ENCODE measurements at regions not wholly inside any gene's neighbourhood (a gene's known extent, or its start where the extent isn't known, plus 50 kb on each side); places are given as distances from the start of the nearest gene placed in this dataset.
"Not testable (repeated sequence)": the region's sequence is repeated elsewhere in the genome, so short reads cannot be mapped to it uniquely, and the experiment has no call there.

DNA sequence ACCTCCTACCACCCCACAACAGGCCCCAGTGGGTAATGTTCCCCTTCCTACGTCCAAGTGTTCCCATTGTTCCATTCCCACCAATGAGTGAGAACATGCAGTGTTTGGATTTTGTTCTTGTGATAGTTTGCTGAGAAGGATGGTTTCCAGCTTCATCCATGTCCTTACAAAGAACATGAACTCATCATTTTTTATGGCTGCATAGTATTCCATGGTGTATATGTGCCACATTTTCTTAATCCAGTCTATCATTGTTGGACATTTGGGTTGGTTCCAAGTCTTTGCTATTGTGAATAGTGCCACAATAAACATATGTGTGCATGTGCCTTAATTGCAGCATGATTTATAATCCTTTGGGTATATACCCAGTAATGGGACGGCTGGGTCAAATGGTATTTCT lies 81.6 kb downstream of the P2RY10 start:
- POLR2A ChIA-PET; H3K27ac Mint-ChIP-seq; ATAC-seq (ENCODE audit: low read depth); H3K36me3 Mint-ChIP-seq; H3K4me1 Mint-ChIP-seq; H3K27me3 Mint-ChIP-seq; DNase-seq; H3K9me3 Mint-ChIP-seq; H3K4me3 Mint-ChIP-seq: not testable (repeated sequence)

DNA sequence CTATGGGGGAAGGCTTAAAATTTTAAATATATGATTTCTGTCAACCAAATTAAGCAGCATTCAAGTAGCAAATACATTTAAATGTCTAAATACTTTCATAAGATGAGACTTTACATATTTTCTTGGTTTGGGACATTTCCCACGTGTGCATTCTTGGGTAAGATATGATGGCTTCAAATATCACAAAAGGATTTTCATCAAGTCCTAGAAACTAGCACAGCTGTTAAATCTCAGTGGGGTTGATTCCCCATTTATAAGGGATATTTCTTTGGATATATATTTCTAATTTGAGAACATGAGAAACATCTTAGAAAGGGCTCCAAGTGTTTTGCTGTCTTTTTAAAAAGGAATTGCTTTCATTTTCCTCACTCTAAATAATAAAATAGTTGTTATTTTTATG lies 90.2 kb downstream of the P2RY10 start:
- Mint-ChIP-seq H3K36me3 (peaks cover 6% of the 10 kb centered on the region), H3K4me3 (no peak overlapping the region), H3K27me3 (no peaks in the 10 kb centered on the region), H3K27ac (no peak overlapping the region), H3K9me3 (peaks cover 4% of the 10 kb centered on the region), H3K4me1 (peaks cover 11% of the 10 kb centered on the region)
- POLR2A ChIA-PET = no interaction called here
- no peak for DNase-seq
- no peak for ATAC-seq (ENCODE audit: low read depth)

DNA sequence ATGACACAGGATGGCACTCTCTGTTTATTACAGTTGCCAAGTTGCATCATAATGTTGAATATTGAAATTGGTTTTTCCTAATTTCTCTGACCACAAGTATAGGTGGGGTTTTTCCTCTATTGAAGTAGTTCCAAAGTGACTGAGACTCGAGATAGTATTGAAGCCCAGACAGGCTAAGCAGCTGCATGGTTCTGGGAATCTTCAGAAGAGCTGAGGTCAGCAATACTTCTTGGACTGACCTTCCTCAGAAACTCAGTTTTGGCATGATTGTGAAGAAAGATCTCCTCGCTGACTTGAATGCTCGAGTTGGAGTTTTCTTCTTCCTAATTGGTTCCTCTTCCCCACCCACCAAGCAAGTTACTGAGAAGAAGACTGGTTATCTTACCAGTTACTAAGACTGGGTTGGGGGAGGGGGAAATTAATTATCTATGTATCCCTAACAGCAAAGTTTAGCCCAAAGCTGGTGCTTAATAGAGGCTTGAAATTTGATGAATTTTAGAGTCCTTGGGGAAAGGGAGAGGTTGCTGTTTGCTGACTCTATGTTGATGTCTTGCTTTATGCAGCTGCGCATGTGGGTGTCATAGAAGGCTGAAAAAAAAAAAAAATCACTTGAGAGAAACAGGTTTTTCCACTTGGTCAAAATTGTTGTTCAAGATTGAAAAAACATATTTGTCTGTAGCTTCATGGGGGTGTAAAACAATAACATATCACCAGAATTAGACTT lies 91.1 kb downstream of the P2RY10 start:
- Mint-ChIP-seq H3K9me3 (peaks cover 5% of the 10 kb centered on the region), H3K4me1 (peaks cover 11% of the 10 kb centered on the region), H3K36me3 (peaks cover 7% of the 10 kb centered on the region), H3K27ac (no peak overlapping the region), H3K4me3 (no peak overlapping the region), H3K27me3 (no peaks in the 10 kb centered on the region)
- DNase-seq (no peak), ATAC-seq (ENCODE audit: low read depth) (no peak)
- POLR2A ChIA-PET = no interaction called here

DNA sequence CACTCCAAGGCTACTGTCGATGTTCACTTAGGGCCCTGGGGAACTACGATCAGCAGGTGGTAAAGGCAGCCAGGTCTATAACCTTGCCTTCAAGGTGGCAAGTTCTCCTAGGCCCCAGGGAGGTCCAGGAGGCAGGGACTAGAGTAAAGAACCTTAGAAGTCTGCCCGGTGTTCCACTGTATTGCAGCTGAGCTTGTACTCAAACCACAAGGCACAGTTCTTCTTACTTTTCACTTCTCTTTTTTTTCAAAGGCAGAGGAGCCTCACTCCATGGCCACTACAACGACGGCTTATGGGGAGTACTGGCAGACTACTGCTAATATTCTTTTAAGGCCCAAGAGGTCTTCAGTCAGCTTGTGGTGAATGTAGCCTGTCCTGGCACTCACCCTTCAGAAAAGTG lies 78.8 kb upstream of the GPR174 start:
- POLR2A ChIA-PET = no interaction called here
- Mint-ChIP-seq H3K36me3 (peaks cover 11% of the 10 kb centered on the region), H3K9me3 (peaks cover 10% of the 10 kb centered on the region), H3K27me3 (no peaks in the 10 kb centered on the region), H3K4me1 (peaks cover 1% of the 10 kb centered on the region), H3K4me3 (no peak overlapping the region), H3K27ac (no peak overlapping the region)
- no peak for DNase-seq
- ATAC-seq (ENCODE audit: low read depth) = no peak

DNA sequence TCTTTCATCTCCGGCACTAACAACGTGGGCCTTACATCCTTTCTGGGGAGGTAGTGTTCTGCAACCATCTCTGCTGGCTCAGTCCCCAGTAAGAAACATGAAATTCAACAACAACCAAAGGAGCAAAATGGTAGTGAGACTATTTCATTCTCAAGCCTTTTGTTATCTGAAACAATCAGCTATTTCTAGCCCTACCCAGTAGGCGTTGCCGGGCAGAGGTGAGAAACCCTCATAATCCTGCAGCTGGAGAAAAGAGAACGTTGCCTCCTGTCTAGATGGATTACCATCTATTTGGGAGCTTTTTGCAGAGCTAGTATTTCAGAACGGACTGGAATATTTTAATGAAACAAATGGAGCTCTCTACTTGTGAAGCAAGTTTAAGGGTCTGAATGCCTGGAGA lies 66.4 kb upstream of the GPR174 start:
- H3K4me3 Mint-ChIP-seq = no peak overlapping the region
- no peak for DNase-seq
- no peaks in the 10 kb centered on the region for H3K27me3 Mint-ChIP-seq
- peaks cover 9% of the 10 kb centered on the region for H3K4me1 Mint-ChIP-seq
- H3K27ac Mint-ChIP-seq = no peak overlapping the region
- no peak for ATAC-seq (ENCODE audit: low read depth)
- POLR2A ChIA-PET = no interaction called here
- H3K36me3 Mint-ChIP-seq = peaks cover 11% of the 10 kb centered on the region
- H3K9me3 Mint-ChIP-seq = peaks cover 5% of the 10 kb centered on the region

DNA sequence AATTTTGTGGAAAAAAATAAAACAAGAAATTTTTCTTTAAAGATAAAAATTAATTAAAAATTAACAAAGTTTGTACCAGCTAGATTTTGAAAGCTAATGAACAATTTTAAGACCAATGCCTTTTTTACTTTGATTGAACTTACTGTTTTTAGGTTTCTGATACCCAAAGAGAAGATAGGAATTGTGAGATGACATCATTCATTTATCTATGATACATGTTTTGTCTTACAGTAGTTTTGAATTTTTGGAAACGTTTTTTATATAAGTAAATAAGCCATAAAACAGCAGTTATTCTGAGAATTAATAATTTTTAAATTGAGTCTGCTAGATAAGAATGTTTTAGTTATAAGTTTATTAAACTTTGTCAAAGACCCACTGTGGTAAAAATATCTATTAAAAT lies 65.0 kb upstream of the GPR174 start:
- POLR2A ChIA-PET = no interaction called here
- no peak for ATAC-seq (ENCODE audit: low read depth)
- Mint-ChIP-seq H3K4me1 (peaks cover 17% of the 10 kb centered on the region), H3K27me3 (no peaks in the 10 kb centered on the region), H3K9me3 (no peaks in the 10 kb centered on the region), H3K4me3 (no peak overlapping the region), H3K27ac (no peak overlapping the region), H3K36me3 (peaks cover 3% of the 10 kb centered on the region)
- DNase-seq = no peak

DNA sequence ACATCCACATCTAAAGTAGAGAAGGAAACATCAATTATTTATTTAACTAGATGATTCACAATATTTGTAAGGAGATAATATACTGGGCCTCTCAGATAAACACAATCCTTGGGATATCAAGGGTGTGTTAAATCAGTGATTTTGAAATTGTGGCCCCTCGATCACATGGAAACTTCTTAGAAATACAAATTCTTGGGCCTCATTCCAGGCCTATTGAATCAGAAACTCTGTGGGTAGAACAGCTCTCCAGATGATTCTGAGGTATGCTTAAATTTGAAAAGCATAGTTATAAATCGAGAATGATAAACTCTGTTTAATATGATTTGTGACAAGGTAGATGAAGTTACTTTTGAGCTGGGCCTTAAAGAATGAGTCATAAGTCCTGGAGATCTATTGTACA lies 64.3 kb upstream of the GPR174 start:
- ATAC-seq (ENCODE audit: low read depth) (no peak), DNase-seq (no peak)
- POLR2A ChIA-PET = no interaction called here
- Mint-ChIP-seq H3K27ac (no peak overlapping the region), H3K36me3 (peaks cover 6% of the 10 kb centered on the region), H3K9me3 (no peaks in the 10 kb centered on the region), H3K4me3 (no peak overlapping the region), H3K27me3 (no peaks in the 10 kb centered on the region), H3K4me1 (peaks cover 23% of the 10 kb centered on the region)

DNA sequence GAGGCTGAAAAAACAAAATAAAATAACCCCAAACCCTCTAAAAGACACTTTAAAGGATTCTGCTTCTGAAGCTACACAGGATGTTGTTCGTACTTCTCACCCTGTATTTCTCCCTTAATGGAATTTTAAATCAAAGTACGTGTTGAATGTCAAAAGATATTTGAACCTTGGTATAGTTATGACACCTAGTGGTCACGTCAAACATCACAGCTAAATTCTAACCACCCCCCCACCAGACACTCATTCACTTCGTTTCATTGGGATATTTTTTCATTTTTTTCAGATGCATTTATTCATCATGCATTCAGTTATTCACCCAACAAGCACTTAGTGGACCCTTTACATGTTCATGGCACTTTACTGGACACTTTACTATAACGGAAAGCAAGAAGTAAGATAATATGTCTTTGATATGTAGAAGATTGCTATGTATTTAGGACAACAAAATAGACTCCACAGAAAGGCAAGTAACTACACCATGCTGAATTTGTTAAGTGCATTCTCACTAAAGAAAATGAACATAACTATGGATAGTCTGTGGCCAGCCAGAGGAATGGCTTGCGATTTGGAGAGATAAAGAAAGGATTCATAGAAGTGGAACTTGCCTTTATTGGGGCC lies 62.5 kb upstream of the GPR174 start:
- Mint-ChIP-seq H3K27me3 (no peaks in the 10 kb centered on the region), H3K4me1 (peaks cover 25% of the 10 kb centered on the region), H3K4me3 (peak overlapping the region; percentile 87), H3K36me3 (peaks cover 6% of the 10 kb centered on the region), H3K9me3 (peaks cover 1% of the 10 kb centered on the region), H3K27ac (peak overlapping the region; percentile 91)
- DNase-seq (no peak), ATAC-seq (ENCODE audit: low read depth) (peak; percentile 55)
- POLR2A ChIA-PET = interaction anchor here (1.0 kb wide), 2 partner anchors 62 to 65 kb away, joined by 4 read pairs; partner anchors contain the start of gene GPR174

DNA sequence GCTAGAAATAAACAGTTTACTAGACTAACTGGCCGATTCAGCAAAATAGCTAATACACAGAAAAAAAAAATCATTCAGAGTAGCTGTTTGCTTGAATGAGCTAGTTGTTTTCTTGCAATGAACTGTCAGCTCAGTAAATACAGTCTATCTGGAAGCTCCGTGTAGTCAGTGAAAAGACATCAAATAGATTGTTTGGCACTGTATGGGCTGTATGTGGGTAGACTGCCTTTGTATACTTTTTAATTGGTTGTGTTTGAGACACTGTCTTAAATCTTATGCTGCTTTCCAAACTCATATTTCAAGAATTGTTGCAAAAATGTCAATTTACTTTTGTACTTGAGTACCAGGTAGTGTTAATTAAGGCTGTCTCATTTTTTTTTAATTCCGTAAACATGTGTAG lies 61.6 kb upstream of the GPR174 start:
- Mint-ChIP-seq H3K27ac (peak overlapping the region; percentile 71), H3K27me3 (no peaks in the 10 kb centered on the region), H3K36me3 (peaks cover 6% of the 10 kb centered on the region), H3K9me3 (peaks cover 1% of the 10 kb centered on the region), H3K4me1 (peaks cover 29% of the 10 kb centered on the region), H3K4me3 (peak overlapping the region; percentile 43)
- POLR2A ChIA-PET = interaction anchor here (1.0 kb wide), 1 partner anchor 61 kb away, joined by 4 read pairs; the partner anchor contains the start of gene GPR174
- DNase-seq = no peak
- ATAC-seq (ENCODE audit: low read depth) = no peak

DNA sequence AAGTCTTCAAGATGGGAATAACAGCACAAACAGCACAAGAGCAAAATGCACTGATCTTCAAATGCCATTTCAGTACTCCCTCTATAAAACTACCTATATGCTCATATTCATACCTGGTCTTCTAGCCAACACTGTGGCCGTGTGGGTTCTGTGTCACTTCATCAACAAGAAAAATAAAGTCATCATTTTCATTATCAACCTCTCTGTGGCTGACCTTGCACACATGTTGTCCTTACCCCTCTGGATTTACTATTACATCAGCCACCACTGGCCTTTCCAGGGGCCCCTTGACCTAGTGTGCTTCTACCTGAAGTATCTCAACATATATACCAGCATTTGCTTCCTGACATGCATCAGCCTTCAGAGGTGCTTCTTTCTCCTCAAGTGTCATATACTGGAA lies 59.6 kb upstream of the GPR174 start:
- peak overlapping the region; percentile 58 for H3K27ac Mint-ChIP-seq
- ATAC-seq (ENCODE audit: low read depth) (no peak), DNase-seq (no peak)
- peaks cover 1% of the 10 kb centered on the region for H3K9me3 Mint-ChIP-seq
- H3K27me3 Mint-ChIP-seq = no peaks in the 10 kb centered on the region
- H3K36me3 Mint-ChIP-seq = peaks cover 6% of the 10 kb centered on the region
- H3K4me1 Mint-ChIP-seq = peaks cover 30% of the 10 kb centered on the region
- POLR2A ChIA-PET = no interaction called here
- no peak overlapping the region for H3K4me3 Mint-ChIP-seq

DNA sequence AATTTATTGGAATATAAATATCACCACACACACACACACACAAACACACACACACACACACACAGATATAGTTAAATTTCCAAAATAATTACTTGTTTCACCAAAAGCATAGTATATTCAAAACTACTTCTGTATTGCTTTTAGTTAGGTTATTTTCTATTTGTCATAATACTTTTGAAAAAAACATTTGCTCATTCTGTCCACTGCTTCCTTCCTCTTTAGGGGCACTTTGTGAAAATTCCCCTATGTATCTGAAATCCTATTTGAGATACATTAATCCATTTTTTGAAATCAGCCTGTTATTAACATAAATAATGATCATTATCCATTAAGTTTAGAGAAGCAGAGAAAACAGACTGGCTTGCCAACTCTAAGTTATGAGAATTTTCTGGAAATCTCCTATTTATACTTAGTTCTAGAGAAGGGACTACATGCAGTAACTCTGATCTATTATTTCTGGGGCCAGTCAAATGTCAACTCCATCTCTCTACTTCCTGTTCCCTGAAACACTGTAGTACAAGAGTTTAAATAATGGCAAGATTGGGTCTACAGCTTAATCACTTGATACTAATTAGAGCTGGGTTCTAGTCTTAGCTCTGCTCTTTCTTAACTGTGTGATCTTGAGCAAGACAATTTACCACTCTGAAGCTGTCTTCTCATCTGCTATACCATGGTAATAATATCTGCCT lies 54.4 kb upstream of the GPR174 start:
- Mint-ChIP-seq H3K4me1 (peaks cover 27% of the 10 kb centered on the region), H3K4me3 (peak overlapping the region; percentile 25), H3K27ac (peak overlapping the region; percentile 66), H3K9me3 (peaks cover 3% of the 10 kb centered on the region), H3K27me3 (no peaks in the 10 kb centered on the region), H3K36me3 (peaks cover 12% of the 10 kb centered on the region)
- no peak for ATAC-seq (ENCODE audit: low read depth)
- POLR2A ChIA-PET = no interaction called here
- no peak for DNase-seq

DNA sequence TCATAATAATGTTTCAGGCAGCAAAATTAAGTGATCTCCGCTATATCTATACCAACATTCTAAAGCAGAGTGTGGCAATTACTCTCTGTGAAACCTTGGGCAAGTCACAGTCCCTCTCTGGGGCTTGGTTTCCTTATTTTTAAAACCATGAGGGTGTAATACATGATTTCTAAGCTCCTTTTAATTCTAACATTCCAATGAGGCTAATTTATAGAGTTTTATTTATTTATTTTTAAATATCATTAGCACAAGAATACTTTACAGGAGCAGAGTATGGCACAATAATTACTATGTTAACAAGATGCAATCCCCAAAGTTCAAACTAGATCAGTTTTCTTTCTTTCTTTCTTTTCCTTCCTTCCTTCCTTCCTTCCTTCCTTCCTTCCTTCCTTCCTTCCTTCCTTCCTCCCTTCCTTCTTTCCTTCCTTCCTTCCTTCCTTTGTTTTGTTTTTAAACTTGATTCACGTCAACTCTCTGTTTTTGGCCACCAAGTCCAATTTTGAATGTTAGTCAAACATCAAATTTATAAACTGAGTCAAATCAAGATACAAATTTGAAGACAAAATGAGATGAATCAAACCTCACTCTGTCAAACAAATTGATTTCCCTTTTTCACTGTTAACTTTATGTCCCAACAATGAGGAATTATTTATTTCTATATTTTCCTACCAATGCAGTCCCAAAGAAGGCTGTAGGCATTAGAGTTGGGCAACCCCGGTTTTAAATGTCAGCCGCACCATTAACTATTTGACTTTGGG lies 50.2 kb upstream of the GPR174 start:
- H3K27ac Mint-ChIP-seq = peak overlapping the region; percentile 56
- H3K36me3 Mint-ChIP-seq = peaks cover 16% of the 10 kb centered on the region
- H3K4me3 Mint-ChIP-seq = no peak overlapping the region
- no peaks in the 10 kb centered on the region for H3K27me3 Mint-ChIP-seq
- ATAC-seq (ENCODE audit: low read depth) = no peak
- POLR2A ChIA-PET = no interaction called here
- peaks cover 43% of the 10 kb centered on the region for H3K4me1 Mint-ChIP-seq
- no peak for DNase-seq
- H3K9me3 Mint-ChIP-seq = peaks cover 1% of the 10 kb centered on the region

All from activated naive CD8-positive, alpha-beta T cell treated with anti-CD3 and anti-CD28 coated beads, Interleukin-2, amount 10 ng/mL, durations not matched to agents 7 days and 5 days (primary cell).